Suprapubic skin (tissue), 4 donors: ENCODE measurements at regions not wholly inside any gene's neighbourhood (a gene's known extent, or its start where the extent isn't known, plus 50 kb on each side); places are given as distances from the start of the nearest gene placed in this dataset.

Experiments
- DNase-seq, 2 donors: peaks; one replicate each; pipeline ENCODE4 v3.0.0-alpha.2; 2019; ENCODE audit warnings: low spot score in 2 of 2
- H3K27ac ChIP-seq: fragments of 200-600 bp; sonication (generic); one replicate; pipeline ENCODE4 v1.5.1; 2019
- H3K27me3 ChIP-seq: fragments of 200-600 bp; sonication (generic); one replicate; pipeline ENCODE4 v1.5.1; 2019
- H3K36me3 ChIP-seq: fragments of 200-600 bp; sonication (generic); one replicate; pipeline ENCODE4 v1.5.1; 2019
- H3K4me1 ChIP-seq: fragments of 200-600 bp; sonication (generic); one replicate; pipeline ENCODE4 v1.5.1; 2019
- H3K4me3 ChIP-seq: fragments of 200-600 bp; sonication (generic); one replicate; pipeline ENCODE4 v1.5.1; 2019; ENCODE audit warnings: mild to moderate bottlenecking
- H3K9me3 ChIP-seq: fragments of 200-600 bp; sonication (generic); one replicate; pipeline ENCODE4 v1.5.1; 2019
- EP300 ChIP-seq: sonication (generic); formaldehyde crosslinking; IDR thresholded peaks from one replicate; pipeline ENCODE4 v1.6.1; 2017; ENCODE audit warnings: antibody characterized with exemption
- POLR2A ChIP-seq, 2 donors: fragments of 450-650 bp; IDR thresholded peaks; one replicate each; pipeline ENCODE4 v1.6.1; 2017; ENCODE audit warnings: antibody characterized with exemption in 2 of 2, mild to moderate bottlenecking in 2 of 2, moderate library complexity in 2 of 2
- POLR2AphosphoS5 ChIP-seq, 3 donors: sonication (generic); formaldehyde crosslinking; IDR thresholded peaks; one replicate each; pipeline ENCODE4 v1.6.1; 2017; ENCODE audit warnings: antibody characterized with exemption in 3 of 3
- WGBS: methylation state at CpG from one replicate; pipeline ENCODE4 v1.1.5; 2018; 5-methylcytosine and 5-hydroxymethylcytosine counted together
- TF ChIP-seq, protein P1 (sequence below), 2 donors: fragments of 200-600 bp in 1 of 2; fragments of 450-650 bp in 1 of 2; sonication (generic) in 1 of 2; IDR thresholded peaks; one replicate each; pipeline ENCODE4 v1.5.1; 2016 to 2019; ENCODE audit warnings: antibody characterized with exemption in 2 of 2, mild to moderate bottlenecking in 1 of 2, moderate library complexity in 1 of 2

DNA sequence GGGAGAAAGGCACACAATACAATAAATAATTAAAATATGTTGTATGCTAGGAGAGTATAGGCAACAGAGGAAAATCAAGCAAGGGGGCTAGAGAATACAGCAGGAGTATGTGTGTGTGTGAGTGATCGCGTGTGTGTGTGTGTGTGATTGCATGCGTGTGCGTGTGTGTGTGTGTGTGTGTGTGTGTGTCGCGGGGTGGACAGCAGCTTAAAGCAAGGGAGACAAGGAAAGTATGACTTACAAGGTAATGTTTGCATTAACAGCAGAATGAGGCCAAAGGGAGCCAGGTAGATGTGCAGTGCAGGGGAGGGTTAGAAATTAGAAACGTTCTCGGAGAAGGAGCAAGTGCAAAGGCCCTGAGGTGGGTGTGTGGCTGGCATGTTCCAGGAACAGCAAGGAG lies 57.4 kb upstream of the KCNA1 start:
- Histone ChIP-seq H3K4me3 (no peak overlapping the region), H3K27me3 (peaks cover 9% of the 10 kb centered on the region), H3K27ac (no peak overlapping the region), H3K9me3 (no peaks in the 10 kb centered on the region), H3K4me1 (no peaks in the 10 kb centered on the region), H3K36me3 (no peaks in the 10 kb centered on the region)
- WGBS, result 90% methylated on average over 8 of the region's 8 CpGs
- no peak for TF ChIP-seq POLR2A (IDR thresholded peaks at IDR 0.05)
- no peak for TF ChIP-seq POLR2AphosphoS5 (IDR thresholded peaks at IDR 0.05)
- no peak for TF ChIP-seq EP300
- TF ChIP-seq, protein P1, sequence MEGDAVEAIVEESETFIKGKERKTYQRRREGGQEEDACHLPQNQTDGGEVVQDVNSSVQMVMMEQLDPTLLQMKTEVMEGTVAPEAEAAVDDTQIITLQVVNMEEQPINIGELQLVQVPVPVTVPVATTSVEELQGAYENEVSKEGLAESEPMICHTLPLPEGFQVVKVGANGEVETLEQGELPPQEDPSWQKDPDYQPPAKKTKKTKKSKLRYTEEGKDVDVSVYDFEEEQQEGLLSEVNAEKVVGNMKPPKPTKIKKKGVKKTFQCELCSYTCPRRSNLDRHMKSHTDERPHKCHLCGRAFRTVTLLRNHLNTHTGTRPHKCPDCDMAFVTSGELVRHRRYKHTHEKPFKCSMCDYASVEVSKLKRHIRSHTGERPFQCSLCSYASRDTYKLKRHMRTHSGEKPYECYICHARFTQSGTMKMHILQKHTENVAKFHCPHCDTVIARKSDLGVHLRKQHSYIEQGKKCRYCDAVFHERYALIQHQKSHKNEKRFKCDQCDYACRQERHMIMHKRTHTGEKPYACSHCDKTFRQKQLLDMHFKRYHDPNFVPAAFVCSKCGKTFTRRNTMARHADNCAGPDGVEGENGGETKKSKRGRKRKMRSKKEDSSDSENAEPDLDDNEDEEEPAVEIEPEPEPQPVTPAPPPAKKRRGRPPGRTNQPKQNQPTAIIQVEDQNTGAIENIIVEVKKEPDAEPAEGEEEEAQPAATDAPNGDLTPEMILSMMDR (IDR thresholded peaks at IDR 0.05), result no peak
- no peak for DNase-seq

DNA sequence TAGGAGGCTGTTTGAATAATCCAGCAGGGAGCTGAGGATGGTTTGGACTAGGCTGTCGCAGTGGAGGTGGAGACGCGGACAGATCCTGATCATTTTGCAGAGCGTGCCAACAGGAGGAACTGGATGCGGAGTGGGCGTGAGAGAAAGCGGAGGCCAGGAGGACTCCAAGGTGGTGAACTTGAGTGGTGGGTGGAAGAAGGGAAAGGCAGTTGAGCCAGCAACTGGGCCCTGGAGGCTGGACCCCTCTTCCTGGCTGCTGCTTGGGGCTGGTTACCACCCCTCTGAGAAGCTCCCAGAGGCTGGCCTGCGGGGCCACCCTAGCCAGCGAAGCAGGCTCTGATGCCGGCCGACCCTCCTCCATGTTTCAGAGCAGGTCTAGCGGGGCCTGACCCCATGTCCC lies 56.8 kb upstream of the KCNA1 start:
- no peaks in the 10 kb centered on the region for H3K9me3 ChIP-seq
- no peak overlapping the region for H3K27ac ChIP-seq
- H3K4me3 ChIP-seq, result no peak overlapping the region
- H3K27me3 ChIP-seq, result peaks cover 9% of the 10 kb centered on the region
- H3K36me3 ChIP-seq, result no peaks in the 10 kb centered on the region
- WGBS, result 93% methylated on average over 12 of the region's 12 CpGs
- no peak for DNase-seq
- TF ChIP-seq EP300 (no peak), POLR2AphosphoS5 (IDR thresholded peaks at IDR 0.05) (no peak), POLR2A (IDR thresholded peaks at IDR 0.05) (no peak)
- TF ChIP-seq, protein P1 (IDR thresholded peaks at IDR 0.05), result no peak
- peaks cover 2% of the 10 kb centered on the region for H3K4me1 ChIP-seq

DNA sequence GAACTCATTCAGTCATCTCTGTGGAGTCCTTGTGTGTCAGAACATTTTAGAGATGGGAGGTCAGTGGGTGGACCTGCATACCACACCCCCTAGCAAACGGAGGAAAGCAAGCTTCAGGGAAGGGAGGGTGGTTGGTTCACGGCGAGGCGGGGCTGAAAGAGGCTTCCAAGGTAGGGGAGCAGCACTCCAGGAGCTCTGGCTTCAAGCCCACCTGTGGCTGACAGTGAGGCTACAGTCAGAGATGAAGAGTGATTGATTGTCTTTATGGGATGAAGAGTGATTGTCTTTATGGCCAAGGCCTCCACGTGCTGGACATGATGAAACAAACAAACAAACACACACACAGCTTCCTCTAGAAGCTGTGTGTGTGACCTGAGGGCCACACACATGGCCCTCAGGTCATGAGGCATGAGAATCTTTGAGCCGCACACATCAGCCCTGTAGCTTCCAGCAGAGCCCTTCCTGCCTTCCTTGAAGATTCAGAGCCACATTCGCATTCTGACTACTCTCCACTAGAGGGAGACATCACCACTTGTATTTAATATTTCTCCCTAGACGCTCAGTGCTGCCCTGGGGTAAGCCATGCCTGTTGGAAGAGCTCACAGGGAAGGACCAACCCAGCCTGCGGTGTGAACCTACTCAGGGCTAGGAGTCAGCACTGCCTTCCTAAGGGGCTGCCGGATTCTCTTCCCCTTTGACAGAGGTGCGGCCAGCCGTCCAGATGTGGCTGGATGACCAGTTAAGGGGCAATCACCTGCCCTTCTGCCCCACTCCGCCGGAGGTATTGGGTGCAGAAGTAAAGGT lies 54.4 kb upstream of the KCNA1 start:
- Histone ChIP-seq H3K36me3 (no peaks in the 10 kb centered on the region), H3K4me1 (peaks cover 9% of the 10 kb centered on the region), H3K9me3 (no peaks in the 10 kb centered on the region), H3K27ac (no peak overlapping the region), H3K27me3 (peaks cover 16% of the 10 kb centered on the region), H3K4me3 (no peak overlapping the region)
- 31% methylated on average over 8 of the region's 14 CpGs for WGBS
- no peak for DNase-seq
- no peak for TF ChIP-seq POLR2AphosphoS5 (IDR thresholded peaks at IDR 0.05)
- TF ChIP-seq, protein P1 (IDR thresholded peaks at IDR 0.05), result peak; percentile 24 to 80

DNA sequence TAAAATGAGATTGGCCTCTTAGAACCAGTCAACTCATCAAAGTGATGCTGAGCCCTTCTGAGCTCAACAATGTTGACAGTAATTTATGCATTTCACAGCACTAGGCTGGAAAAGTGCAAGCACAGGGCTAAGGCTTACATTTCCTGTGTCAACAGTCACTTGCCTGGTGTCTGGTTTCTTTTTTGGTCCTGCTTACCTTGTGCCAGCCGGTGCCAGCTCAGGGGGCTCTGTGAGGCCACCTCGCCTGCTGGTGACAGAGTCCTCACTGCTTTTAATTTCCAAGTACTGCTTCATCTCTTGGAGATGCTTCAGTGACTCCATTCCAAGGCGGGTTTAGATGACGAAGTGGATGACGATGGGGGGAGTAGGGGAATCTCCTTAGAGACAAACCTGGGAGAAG lies 53.1 kb upstream of the KCNA1 start:
- Histone ChIP-seq H3K4me3 (no peak overlapping the region), H3K9me3 (no peaks in the 10 kb centered on the region), H3K36me3 (no peaks in the 10 kb centered on the region), H3K27ac (no peak overlapping the region), H3K27me3 (peaks cover 25% of the 10 kb centered on the region), H3K4me1 (peaks cover 9% of the 10 kb centered on the region)
- TF ChIP-seq POLR2AphosphoS5 (IDR thresholded peaks at IDR 0.05), result no peak
- TF ChIP-seq EP300, result no peak
- TF ChIP-seq, protein P1 (IDR thresholded peaks at IDR 0.05), result no peak
- TF ChIP-seq POLR2A (IDR thresholded peaks at IDR 0.05), result no peak
- 72% methylated on average over 5 of the region's 5 CpGs for WGBS
- no peak for DNase-seq

DNA sequence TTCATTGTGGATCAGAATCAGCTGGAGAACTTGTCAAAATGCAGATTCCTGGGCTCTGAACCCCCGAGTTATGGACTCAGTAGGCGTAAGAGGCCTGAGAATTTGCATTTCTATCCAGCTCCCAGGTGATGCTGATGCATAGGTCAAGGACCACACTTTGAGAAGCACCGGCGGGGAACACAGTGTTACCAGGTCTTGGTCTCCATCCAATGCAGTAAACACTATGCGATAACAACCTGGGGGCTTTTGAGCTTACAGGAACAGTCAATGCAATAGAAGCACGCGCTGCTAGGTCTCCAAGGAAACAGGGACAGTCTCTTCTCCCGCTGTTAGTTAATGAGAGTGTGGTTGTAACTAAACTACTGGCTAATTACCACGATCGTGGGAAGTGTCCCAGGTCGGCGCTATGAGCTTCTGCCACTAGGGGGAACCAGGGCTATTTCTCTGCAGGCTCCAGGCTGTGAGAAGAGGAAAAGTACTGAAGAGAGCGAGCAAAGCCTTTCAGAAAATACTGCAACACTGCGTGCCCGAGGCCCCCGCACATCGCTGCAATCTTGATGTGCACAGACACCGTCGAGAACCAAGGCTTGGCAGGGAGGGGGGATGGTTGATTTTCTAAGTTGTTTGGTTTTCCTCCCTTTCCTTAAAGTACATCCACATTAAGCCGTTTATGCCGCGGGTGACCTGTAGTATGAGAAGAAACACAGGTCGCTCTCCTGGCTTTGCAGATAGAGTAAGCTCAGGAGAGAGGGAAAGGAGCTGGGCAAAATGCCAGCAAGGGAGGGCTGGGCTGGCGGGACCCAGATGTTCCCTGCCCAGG lies 52.0 kb upstream of the KCNA1 start:
- Histone ChIP-seq H3K36me3 (no peaks in the 10 kb centered on the region), H3K27me3 (peaks cover 25% of the 10 kb centered on the region), H3K4me1 (peaks cover 9% of the 10 kb centered on the region), H3K4me3 (no peak overlapping the region), H3K27ac (no peak overlapping the region), H3K9me3 (no peaks in the 10 kb centered on the region)
- 6% methylated on average over 24 of the region's 24 CpGs for WGBS
- peak in 1 of 2 donors; percentile 79 for DNase-seq
- TF ChIP-seq EP300 (no peak), POLR2AphosphoS5 (IDR thresholded peaks at IDR 0.05) (no peak), POLR2A (IDR thresholded peaks at IDR 0.05) (no peak)
- TF ChIP-seq, protein P1 (IDR thresholded peaks at IDR 0.05), result peak; percentile 65 to 90
